ENCODE measurements at regions not wholly inside any gene's neighbourhood (a gene's known extent, or its start where the extent isn't known, plus 50 kb on each side); places are given as distances from the start of the nearest gene placed in this dataset.

DNA sequence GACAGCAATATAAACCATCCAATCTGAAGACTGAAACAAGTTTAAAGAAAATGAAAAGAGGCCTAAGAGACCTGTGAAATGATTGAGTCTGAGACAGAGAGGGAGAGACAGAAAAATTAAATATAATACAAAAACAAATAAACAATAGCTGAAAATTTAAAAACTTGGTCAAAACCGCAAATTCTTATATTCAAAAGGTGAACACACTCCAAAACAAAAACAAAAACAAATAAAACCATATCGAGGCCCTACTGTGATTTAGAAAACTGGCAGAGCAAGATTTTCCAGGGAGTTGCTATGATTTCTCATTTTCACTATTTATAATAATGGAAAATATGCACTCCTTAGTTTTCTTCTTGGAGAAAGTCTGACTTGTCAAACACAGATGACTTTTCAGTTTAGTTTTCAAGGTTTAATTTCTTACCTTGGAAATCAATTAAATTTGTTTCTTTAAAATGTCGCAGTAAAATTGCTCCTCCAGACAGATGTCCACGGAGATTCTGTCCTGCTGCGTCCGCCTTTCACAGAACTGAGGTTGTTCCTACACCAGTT lies 1420.3 kb downstream of the UQCRFS1 start:
- TF ChIP-seq SUZ12 (IDR thresholded peaks at IDR 0.05) (no peak), FOXA1 (IDR thresholded peaks at IDR 0.05) (no peak), FOXM1 (IDR thresholded peaks at IDR 0.05; ENCODE audit: borderline replicate concordance) (no peak), SP1 (IDR thresholded peaks at IDR 0.05) (no peak), ARNT (IDR thresholded peaks at IDR 0.05) (no peak), L3MBTL2 (conservative IDR thresholded peaks at IDR 0.05) (no peak), ZNF384 (IDR thresholded peaks at IDR 0.05) (no peak), ELF4 (IDR thresholded peaks at IDR 0.05) (no peak), TARDBP (IDR thresholded peaks at IDR 0.05) (no peak), NFRKB (IDR thresholded peaks at IDR 0.05) (no peak)
- TF ChIP-seq, protein P1, sequence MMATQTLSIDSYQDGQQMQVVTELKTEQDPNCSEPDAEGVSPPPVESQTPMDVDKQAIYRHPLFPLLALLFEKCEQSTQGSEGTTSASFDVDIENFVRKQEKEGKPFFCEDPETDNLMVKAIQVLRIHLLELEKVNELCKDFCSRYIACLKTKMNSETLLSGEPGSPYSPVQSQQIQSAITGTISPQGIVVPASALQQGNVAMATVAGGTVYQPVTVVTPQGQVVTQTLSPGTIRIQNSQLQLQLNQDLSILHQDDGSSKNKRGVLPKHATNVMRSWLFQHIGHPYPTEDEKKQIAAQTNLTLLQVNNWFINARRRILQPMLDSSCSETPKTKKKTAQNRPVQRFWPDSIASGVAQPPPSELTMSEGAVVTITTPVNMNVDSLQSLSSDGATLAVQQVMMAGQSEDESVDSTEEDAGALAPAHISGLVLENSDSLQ (IDR thresholded peaks at IDR 0.05) = no peak
